ENCODE measurements at regions not wholly inside any gene's neighbourhood (a gene's known extent, or its start where the extent isn't known, plus 50 kb on each side); places are given as distances from the start of the nearest gene placed in this dataset.

DNA sequence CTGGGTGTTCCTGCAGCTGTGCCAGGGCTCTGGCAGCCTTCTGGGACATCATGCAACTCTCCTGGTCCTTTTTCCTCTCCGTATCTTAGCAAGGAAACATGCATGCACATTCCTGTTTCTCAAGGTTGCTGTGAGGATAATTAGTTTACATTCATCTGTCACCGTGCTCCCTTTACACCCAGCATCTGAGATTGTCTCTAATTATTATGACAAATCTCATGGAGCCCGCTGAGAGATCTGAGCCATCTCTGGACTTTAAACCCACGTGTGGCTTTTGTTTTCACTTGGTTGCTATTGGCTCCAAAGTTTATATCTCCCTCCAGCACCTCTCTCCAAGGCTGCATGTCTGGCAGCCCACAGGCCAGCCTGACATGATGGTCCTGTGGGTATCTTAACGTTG lies 167.6 kb downstream of the UNC5CL start:
- TF ChIP-seq POLR2A (IDR thresholded peaks at IDR 0.05) = no peak
- TF ChIP-seq, protein P1, sequence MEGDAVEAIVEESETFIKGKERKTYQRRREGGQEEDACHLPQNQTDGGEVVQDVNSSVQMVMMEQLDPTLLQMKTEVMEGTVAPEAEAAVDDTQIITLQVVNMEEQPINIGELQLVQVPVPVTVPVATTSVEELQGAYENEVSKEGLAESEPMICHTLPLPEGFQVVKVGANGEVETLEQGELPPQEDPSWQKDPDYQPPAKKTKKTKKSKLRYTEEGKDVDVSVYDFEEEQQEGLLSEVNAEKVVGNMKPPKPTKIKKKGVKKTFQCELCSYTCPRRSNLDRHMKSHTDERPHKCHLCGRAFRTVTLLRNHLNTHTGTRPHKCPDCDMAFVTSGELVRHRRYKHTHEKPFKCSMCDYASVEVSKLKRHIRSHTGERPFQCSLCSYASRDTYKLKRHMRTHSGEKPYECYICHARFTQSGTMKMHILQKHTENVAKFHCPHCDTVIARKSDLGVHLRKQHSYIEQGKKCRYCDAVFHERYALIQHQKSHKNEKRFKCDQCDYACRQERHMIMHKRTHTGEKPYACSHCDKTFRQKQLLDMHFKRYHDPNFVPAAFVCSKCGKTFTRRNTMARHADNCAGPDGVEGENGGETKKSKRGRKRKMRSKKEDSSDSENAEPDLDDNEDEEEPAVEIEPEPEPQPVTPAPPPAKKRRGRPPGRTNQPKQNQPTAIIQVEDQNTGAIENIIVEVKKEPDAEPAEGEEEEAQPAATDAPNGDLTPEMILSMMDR (IDR thresholded peaks at IDR 0.05 in 4 of 5, conservative IDR thresholded peaks at IDR 0.05 in 1 of 5) = no peak
